Panc1 (cell line): ENCODE measurements at regions not wholly inside any gene's neighbourhood (a gene's known extent, or its start where the extent isn't known, plus 50 kb on each side); places are given as distances from the start of the nearest gene placed in this dataset.

Source experiments
- ATAC-seq: fragments of 200-7000 bp; cut with Tn5 transposase; 2 replicates; pipeline ENCODE4 v1.9.1; 2020; ENCODE audit warnings: mild to moderate bottlenecking, moderate library complexity
- BruUV-seq: library from RNA; stranded (reverse); fragments of 400-500 nt; replicated peaks from 2 replicates; lab custom pipeline; 2021; lab: Mats Ljungman, UMichigan
- CTCF ChIA-PET: fragments of 300-600 bp; sonication (Branson Sonifier 250); formaldehyde crosslinking; loops from one replicate; lab custom pipeline; 2022; ENCODE audit warnings: antibody characterized with exemption; lab: Charles Lee
- POLR2A ChIA-PET: fragments of 300-600 bp; sonication (Branson Sonifier 250); formaldehyde crosslinking; loops from one replicate; lab custom pipeline; 2022; ENCODE audit warnings: antibody characterized with exemption; lab: Charles Lee
- DNase-seq: peaks from one replicate; pipeline ENCODE4 v3.0.0-alpha.2; 2010; ENCODE audit warnings: low read depth, low spot score
- H3K27ac ChIP-seq: 2 replicates; pipeline ENCODE4 v1.5.1; 2011; ENCODE audit warnings: mild to moderate bottlenecking, low read length, inconsistent platforms
- H3K27me3 ChIP-seq: fragments of 200-500 bp; sonication (Bioruptor generic); 2 replicates; pipeline ENCODE4 v1.6.0; 2014; ENCODE audit warnings: low read length, inconsistent platforms; ENCODE audit not compliant: control insufficient read depth, insufficient read depth
- H3K36me3 ChIP-seq: fragments of 200-500 bp; sonication (Bioruptor generic); 2 replicates; pipeline ENCODE4 v1.5.1; 2014; ENCODE audit warnings: inconsistent platforms, mild to moderate bottlenecking, low read length, moderate library complexity; ENCODE audit not compliant: control insufficient read depth, insufficient read depth
- H3K4me1 ChIP-seq: 2 replicates; pipeline ENCODE4 v1.5.1; 2011; ENCODE audit warnings: inconsistent platforms, mild to moderate bottlenecking, low read length, moderate library complexity; ENCODE audit not compliant: control insufficient read depth, insufficient read depth
- H3K4me3 ChIP-seq, 2 experiments: 2 replicates each; pipeline ENCODE4 v1.5.1; 2011 to 2012; ENCODE audit warnings: low read depth in 2 of 2, low read length in 2 of 2, mild to moderate bottlenecking in 2 of 2, inconsistent platforms in 1 of 2, moderate library complexity in 1 of 2
- H3K9me3 ChIP-seq: fragments of 200-500 bp; sonication (Bioruptor generic); 2 replicates; pipeline ENCODE4 v1.5.1; 2014; ENCODE audit warnings: low read depth, mild to moderate bottlenecking, inconsistent platforms, low read length, moderate library complexity; ENCODE audit not compliant: control insufficient read depth, insufficient read depth
- POLR2AphosphoS5 ChIP-seq: IDR thresholded peaks from 2 replicates; pipeline ENCODE4 v1.6.1; 2012; ENCODE audit warnings: mild to moderate bottlenecking, low read depth, low read length, moderate library complexity
- SIN3A ChIP-seq: IDR thresholded peaks from 2 replicates; pipeline ENCODE4 v1.6.1; 2012; ENCODE audit warnings: low read depth, mild to moderate bottlenecking, low read length, moderate library complexity, borderline replicate concordance; ENCODE audit not compliant: insufficient read depth
- TCF7L2 ChIP-seq: IDR thresholded peaks from 2 replicates; pipeline ENCODE4 v1.6.1; 2011; ENCODE audit warnings: mild to moderate bottlenecking, low read depth, low read length, inconsistent platforms
- in situ Hi-C: cut with HindIII; loops from 2 replicates; pipeline ENCODE4 v1.10.0; 2016; ENCODE audit warnings: low sequenced_read_pairs, low pct_unique_long_range_greater_than_20kb
- intact Hi-C: fragments of 100-400 bp; cut with micrococcal nuclease; formaldehyde crosslinking; loops from one replicate; pipeline ENCODE4 v1.10.0; 2022; ENCODE audit not compliant: unreplicated experiment
- TF ChIP-seq, protein P1 (sequence below): fragments of 450-650 bp; IDR thresholded peaks from 2 replicates; pipeline ENCODE4 v1.5.1; 2017; ENCODE audit warnings: mild to moderate bottlenecking
- TF ChIP-seq, protein P2 (sequence below), 2 experiments: IDR thresholded peaks; 2 replicates each; pipeline ENCODE4 v1.6.1; 2011 to 2012; ENCODE audit warnings: low read depth in 2 of 2, control low read depth in 1 of 2, low read length in 1 of 2, mild to moderate bottlenecking in 1 of 2, moderate library complexity in 1 of 2; ENCODE audit not compliant: insufficient read depth in 1 of 2

DNA sequence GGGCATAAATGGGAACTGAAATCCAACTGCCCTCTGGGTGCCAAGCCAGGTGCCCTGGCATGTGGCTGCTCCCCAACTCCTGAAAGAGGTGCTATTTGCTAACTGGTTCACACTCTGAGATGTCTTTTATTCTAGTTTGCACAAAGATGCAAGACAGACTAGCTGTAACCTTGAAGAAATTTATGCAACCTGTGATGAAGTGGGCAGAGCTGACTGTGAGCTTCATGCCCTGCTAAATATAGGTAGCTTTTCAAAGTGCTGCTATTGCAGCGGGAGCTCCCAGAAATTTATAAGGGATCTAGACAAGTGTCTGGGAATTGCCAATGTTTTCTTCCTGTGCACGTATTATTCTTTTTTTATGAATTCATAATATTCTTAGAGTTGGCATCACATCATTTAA, 517.5 kb downstream of the RNF144B start:
- ChIA-PET CTCF (no interaction called here), POLR2A (no interaction called here)
- no peak for DNase-seq
- Histone ChIP-seq H3K27me3 (no peaks in the 10 kb centered on the region; the same call in 1 of the 2 replicates), H3K9me3 (no peaks in the 10 kb centered on the region), H3K4me3 (no peak overlapping the region), H3K27ac (no peak overlapping the region), H3K4me1 (no peaks in the 10 kb centered on the region), H3K36me3 (no peaks in the 10 kb centered on the region)
- no peak for ATAC-seq
- no TSS peak for BruUV-seq
- TF ChIP-seq SIN3A (no peak), POLR2AphosphoS5 (no peak), TCF7L2 (no peak)
- TF ChIP-seq, protein P1, sequence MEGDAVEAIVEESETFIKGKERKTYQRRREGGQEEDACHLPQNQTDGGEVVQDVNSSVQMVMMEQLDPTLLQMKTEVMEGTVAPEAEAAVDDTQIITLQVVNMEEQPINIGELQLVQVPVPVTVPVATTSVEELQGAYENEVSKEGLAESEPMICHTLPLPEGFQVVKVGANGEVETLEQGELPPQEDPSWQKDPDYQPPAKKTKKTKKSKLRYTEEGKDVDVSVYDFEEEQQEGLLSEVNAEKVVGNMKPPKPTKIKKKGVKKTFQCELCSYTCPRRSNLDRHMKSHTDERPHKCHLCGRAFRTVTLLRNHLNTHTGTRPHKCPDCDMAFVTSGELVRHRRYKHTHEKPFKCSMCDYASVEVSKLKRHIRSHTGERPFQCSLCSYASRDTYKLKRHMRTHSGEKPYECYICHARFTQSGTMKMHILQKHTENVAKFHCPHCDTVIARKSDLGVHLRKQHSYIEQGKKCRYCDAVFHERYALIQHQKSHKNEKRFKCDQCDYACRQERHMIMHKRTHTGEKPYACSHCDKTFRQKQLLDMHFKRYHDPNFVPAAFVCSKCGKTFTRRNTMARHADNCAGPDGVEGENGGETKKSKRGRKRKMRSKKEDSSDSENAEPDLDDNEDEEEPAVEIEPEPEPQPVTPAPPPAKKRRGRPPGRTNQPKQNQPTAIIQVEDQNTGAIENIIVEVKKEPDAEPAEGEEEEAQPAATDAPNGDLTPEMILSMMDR = no peak
- TF ChIP-seq, protein P2, sequence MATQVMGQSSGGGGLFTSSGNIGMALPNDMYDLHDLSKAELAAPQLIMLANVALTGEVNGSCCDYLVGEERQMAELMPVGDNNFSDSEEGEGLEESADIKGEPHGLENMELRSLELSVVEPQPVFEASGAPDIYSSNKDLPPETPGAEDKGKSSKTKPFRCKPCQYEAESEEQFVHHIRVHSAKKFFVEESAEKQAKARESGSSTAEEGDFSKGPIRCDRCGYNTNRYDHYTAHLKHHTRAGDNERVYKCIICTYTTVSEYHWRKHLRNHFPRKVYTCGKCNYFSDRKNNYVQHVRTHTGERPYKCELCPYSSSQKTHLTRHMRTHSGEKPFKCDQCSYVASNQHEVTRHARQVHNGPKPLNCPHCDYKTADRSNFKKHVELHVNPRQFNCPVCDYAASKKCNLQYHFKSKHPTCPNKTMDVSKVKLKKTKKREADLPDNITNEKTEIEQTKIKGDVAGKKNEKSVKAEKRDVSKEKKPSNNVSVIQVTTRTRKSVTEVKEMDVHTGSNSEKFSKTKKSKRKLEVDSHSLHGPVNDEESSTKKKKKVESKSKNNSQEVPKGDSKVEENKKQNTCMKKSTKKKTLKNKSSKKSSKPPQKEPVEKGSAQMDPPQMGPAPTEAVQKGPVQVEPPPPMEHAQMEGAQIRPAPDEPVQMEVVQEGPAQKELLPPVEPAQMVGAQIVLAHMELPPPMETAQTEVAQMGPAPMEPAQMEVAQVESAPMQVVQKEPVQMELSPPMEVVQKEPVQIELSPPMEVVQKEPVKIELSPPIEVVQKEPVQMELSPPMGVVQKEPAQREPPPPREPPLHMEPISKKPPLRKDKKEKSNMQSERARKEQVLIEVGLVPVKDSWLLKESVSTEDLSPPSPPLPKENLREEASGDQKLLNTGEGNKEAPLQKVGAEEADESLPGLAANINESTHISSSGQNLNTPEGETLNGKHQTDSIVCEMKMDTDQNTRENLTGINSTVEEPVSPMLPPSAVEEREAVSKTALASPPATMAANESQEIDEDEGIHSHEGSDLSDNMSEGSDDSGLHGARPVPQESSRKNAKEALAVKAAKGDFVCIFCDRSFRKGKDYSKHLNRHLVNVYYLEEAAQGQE (IDR thresholded peaks at IDR 0.05; ENCODE audit: insufficient read depth in 1 of 2, low read depth in 2 of 2, low read length in 1 of 2) = no peak
- intact Hi-C loops = no loop called here
- in situ Hi-C loops = no loop called here

DNA sequence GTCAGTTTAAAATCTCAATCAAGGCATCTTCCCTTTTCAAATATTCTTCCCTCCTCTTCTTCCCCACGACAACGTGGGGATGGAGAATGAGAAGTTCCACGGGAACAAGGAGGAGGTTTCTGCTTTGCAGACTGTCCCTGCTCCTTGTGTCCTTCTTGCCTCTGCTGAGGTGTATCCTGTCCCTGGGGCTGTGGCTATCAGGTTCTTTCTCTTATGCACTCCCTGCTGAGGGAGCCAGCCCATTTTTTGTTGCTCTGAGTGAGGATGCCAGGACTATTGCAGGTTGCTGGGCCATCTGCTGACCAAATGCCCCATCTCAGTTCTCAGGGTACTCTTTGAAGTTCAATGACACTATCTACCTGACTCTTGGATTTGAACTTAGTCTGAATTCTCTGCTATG, 533.6 kb downstream of the RNF144B start:
- no peak overlapping the region for H3K27ac ChIP-seq
- H3K9me3 ChIP-seq = no peaks in the 10 kb centered on the region
- no peaks in the 10 kb centered on the region for H3K27me3 ChIP-seq
- no TSS peak for BruUV-seq
- CTCF ChIA-PET = no interaction called here
- TF ChIP-seq, protein P1 = no peak
- TF ChIP-seq, protein P2 (IDR thresholded peaks at IDR 0.05; ENCODE audit: insufficient read depth in 1 of 2, low read depth in 2 of 2, low read length in 1 of 2) = no peak
- no peak for TF ChIP-seq SIN3A
- TF ChIP-seq POLR2AphosphoS5 = no peak
- no peak for TF ChIP-seq TCF7L2
- in situ Hi-C loops (no loop called here), intact Hi-C loops (no loop called here)
- H3K4me3 ChIP-seq = no peak overlapping the region
- POLR2A ChIA-PET = no interaction called here
- no peaks in the 10 kb centered on the region for H3K36me3 ChIP-seq
- DNase-seq (no peak), ATAC-seq (no peak)
- no peaks in the 10 kb centered on the region for H3K4me1 ChIP-seq
